CD8-positive, alpha-beta memory T cell (primary cell): ENCODE measurements at regions not wholly inside any gene's neighbourhood (a gene's known extent, or its start where the extent isn't known, plus 50 kb on each side); places are given as distances from the start of the nearest gene placed in this dataset.

Experiments
- CTCF ChIA-PET: fragments of 350-600 bp; sonication (Branson Sonifier 250); formaldehyde crosslinking; loops from one replicate; lab custom pipeline; 2021; ENCODE audit warnings: antibody characterized with exemption; lab: Charles Lee
- POLR2A ChIA-PET: fragments of 350-600 bp; sonication (Branson Sonifier 250); formaldehyde crosslinking; loops from one replicate; lab custom pipeline; 2021; ENCODE audit warnings: antibody characterized with exemption; lab: Charles Lee
- DNase-seq, 5 donors: peaks; one replicate each; pipeline versions ENCODE4 v3.0.0 to v3.0.0-alpha.2; 2020 to 2022; ENCODE audit warnings: mixed read lengths in 1 of 5
- H3K27ac ChIP-seq: one replicate; pipeline ENCODE4 v1.7.0; 2013; ENCODE audit warnings: low read depth, mild to moderate bottlenecking, low read length, moderate library complexity
- H3K27me3 ChIP-seq: 2 replicates; pipeline ENCODE4 v1.7.0; 2013; ENCODE audit warnings: low read length, mild to moderate bottlenecking; ENCODE audit not compliant: insufficient read depth, poor library complexity, severe bottlenecking
- H3K36me3 ChIP-seq: 2 replicates; pipeline ENCODE4 v1.7.0; 2013; ENCODE audit warnings: mild to moderate bottlenecking, low read length, moderate library complexity; ENCODE audit not compliant: insufficient read depth
- H3K4me1 ChIP-seq: 2 replicates; pipeline ENCODE4 v1.7.0; 2013; ENCODE audit warnings: mild to moderate bottlenecking, low read length, moderate library complexity; ENCODE audit not compliant: insufficient read depth
- H3K4me3 ChIP-seq: 2 replicates; pipeline ENCODE4 v1.7.0; 2013; ENCODE audit warnings: mild to moderate bottlenecking, low read length
- H3K9me3 ChIP-seq: 2 replicates; pipeline ENCODE4 v1.7.0; 2013; ENCODE audit warnings: mild to moderate bottlenecking, low read length
- H3K27ac Mint-ChIP-seq, 8 donors: one replicate each; pipeline ENCODE4 v1.8.0; 2020 to 2021; ENCODE audit warnings: mixed read lengths in 8 of 8, mild to moderate bottlenecking in 6 of 8, inconsistent platforms in 3 of 8, moderate library complexity in 3 of 8
- H3K27me3 Mint-ChIP-seq, 2 donors: one replicate each; pipeline ENCODE4 v1.8.0; 2020 to 2021; ENCODE audit warnings: mixed read lengths in 2 of 2, mild to moderate bottlenecking in 1 of 2, moderate library complexity in 1 of 2
- H3K36me3 Mint-ChIP-seq, 3 donors: one replicate each; pipeline ENCODE4 v1.8.0; 2020 to 2021; ENCODE audit warnings: mixed read lengths in 3 of 3, inconsistent platforms in 1 of 3, mild to moderate bottlenecking in 1 of 3
- H3K4me1 Mint-ChIP-seq, 3 donors: one replicate each; pipeline ENCODE4 v1.8.0; 2020 to 2021; ENCODE audit warnings: mixed read lengths in 3 of 3, inconsistent platforms in 1 of 3, mild to moderate bottlenecking in 1 of 3
- H3K4me3 Mint-ChIP-seq, 7 donors: one replicate each; pipeline ENCODE4 v1.8.0; 2020 to 2021; ENCODE audit warnings: mixed read lengths in 7 of 7, mild to moderate bottlenecking in 6 of 7, moderate library complexity in 4 of 7, inconsistent platforms in 2 of 7
- H3K9me3 Mint-ChIP-seq, 5 donors: one replicate each; pipeline ENCODE4 v1.8.0; 2020 to 2022; ENCODE audit warnings: mixed read lengths in 5 of 5, mild to moderate bottlenecking in 3 of 5, moderate library complexity in 2 of 5, inconsistent platforms in 1 of 5

DNA sequence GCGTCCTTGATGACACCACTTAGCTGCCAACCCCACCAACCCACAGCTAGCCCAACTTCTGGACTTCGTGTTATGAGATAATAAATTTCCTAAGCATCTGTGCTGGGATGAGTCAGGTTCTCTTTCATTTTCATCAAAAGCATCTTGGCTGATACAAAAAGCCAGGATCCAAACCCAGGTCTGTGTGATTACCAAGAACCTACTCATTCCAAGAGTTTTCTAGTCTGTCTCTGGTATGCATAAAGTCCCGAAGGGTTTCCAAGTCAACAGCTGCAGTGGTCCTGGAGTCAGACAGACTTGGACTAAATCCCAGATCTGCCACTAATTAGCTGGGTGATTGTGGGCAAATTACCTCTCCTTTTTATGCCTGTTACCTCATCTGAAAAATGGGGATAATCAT, 55.5 kb upstream of the SERP2 start:
- H3K4me1 Mint-ChIP-seq, result no peaks in the 10 kb centered on the region
- H3K27ac ChIP-seq, result no peak overlapping the region
- no peak overlapping the region for H3K4me3 ChIP-seq
- no peaks in the 10 kb centered on the region for H3K36me3 ChIP-seq
- H3K4me3 Mint-ChIP-seq, result no peak overlapping the region
- H3K9me3 Mint-ChIP-seq, result peaks cover 0 to 3% (median 0%) of the 10 kb centered on the region in 5 donors
- CTCF ChIA-PET, result interaction anchor here (1.7 kb wide), 1 partner anchor 23 kb away, joined by 3 read pairs; no protein-coding TSS in a partner anchor
- H3K36me3 Mint-ChIP-seq, result no peaks in the 10 kb centered on the region
- peaks cover 0 to 22% of the 10 kb centered on the region in 2 donors for H3K27me3 Mint-ChIP-seq
- DNase-seq, result no peak
- H3K27ac Mint-ChIP-seq, result no peak overlapping the region
- H3K27me3 ChIP-seq, result no peaks in the 10 kb centered on the region
- POLR2A ChIA-PET, result no interaction called here
- no peaks in the 10 kb centered on the region for H3K9me3 ChIP-seq
- H3K4me1 ChIP-seq, result no peaks in the 10 kb centered on the region

- Histone ChIP-seq H3K9me3 (no peaks in the 10 kb centered on the region), H3K27me3 (no peaks in the 10 kb centered on the region), H3K36me3 (no peaks in the 10 kb centered on the region), H3K4me3 (no peak overlapping the region), H3K27ac (no peak overlapping the region), H3K4me1 (no peaks in the 10 kb centered on the region)
- POLR2A ChIA-PET, result no interaction called here
- Mint-ChIP-seq H3K4me3 (no peak overlapping the region), H3K4me1 (no peaks in the 10 kb centered on the region), H3K27ac (no peak overlapping the region), H3K36me3 (no peaks in the 10 kb centered on the region), H3K9me3 (peaks cover 0 to 3% (median 0%) of the 10 kb centered on the region in 5 donors), H3K27me3 (peaks cover 2 to 12% of the 10 kb centered on the region in 2 donors)
- CTCF ChIA-PET, result no interaction called here
- DNase-seq, result no peak
These were observed 53.0 kb upstream of the SERP2 start for GRCh38 chr13:44320611-44321010.

DNA sequence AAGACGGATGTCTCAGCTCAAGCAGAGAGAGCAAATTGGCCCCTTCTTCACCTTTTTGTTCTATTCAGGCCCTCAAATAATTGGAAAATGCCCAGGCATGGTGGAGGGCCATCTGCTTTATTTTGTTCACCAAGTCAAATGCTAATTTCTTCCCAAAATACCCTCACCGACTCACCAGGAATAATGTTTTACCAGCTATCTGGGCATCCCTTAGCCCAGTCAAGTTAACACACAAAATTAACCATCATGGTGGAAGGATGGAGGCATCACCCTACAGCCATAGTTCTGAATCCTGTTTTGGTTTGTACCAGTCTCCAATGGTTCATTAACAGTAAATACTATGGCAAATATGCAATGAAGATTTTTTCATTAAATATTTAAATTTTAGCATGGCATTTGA, 51.7 kb upstream of the SERP2 start:
- Mint-ChIP-seq H3K27ac (no peak overlapping the region), H3K36me3 (no peaks in the 10 kb centered on the region), H3K4me3 (no peak overlapping the region), H3K27me3 (peaks cover 3 to 13% of the 10 kb centered on the region in 2 donors), H3K9me3 (peaks cover 0 to 3% (median 0%) of the 10 kb centered on the region in 5 donors), H3K4me1 (no peaks in the 10 kb centered on the region)
- H3K27ac ChIP-seq, result no peak overlapping the region
- no peaks in the 10 kb centered on the region for H3K4me1 ChIP-seq
- no peaks in the 10 kb centered on the region for H3K36me3 ChIP-seq
- DNase-seq, result no peak
- ChIA-PET CTCF (no interaction called here), POLR2A (no interaction called here)
- no peaks in the 10 kb centered on the region for H3K27me3 ChIP-seq
- H3K4me3 ChIP-seq, result no peak overlapping the region
- no peaks in the 10 kb centered on the region for H3K9me3 ChIP-seq

DNA sequence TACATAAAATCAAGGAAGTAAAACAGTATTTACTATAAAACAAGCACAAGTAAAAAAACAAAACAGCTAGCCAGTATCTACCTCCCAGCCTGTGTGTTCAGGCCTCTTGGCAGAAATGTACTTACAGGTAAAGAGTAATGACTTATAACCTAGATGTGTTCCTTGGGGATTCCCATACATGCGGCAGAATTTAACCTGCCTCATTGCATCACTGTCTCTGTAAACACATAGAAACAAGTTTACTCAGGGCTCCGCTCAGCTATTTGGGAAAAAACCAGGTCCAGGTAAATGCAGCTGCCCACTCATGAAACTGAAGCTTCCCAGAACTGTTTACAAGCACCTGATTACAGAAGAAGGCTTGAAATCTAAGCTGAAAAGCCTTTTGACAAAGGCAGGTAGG, 50.7 kb upstream of the SERP2 start:
- Histone ChIP-seq H3K4me3 (no peak overlapping the region), H3K36me3 (no peaks in the 10 kb centered on the region), H3K9me3 (no peaks in the 10 kb centered on the region), H3K4me1 (no peaks in the 10 kb centered on the region), H3K27me3 (no peaks in the 10 kb centered on the region), H3K27ac (no peak overlapping the region)
- H3K9me3 Mint-ChIP-seq, result peaks cover 0 to 7% (median 0%) of the 10 kb centered on the region in 5 donors
- no peaks in the 10 kb centered on the region for H3K4me1 Mint-ChIP-seq
- ChIA-PET POLR2A (no interaction called here), CTCF (interaction anchor here (1.5 kb wide), 1 partner anchor 12 kb away, joined by 4 read pairs; no protein-coding TSS in a partner anchor)
- H3K27ac Mint-ChIP-seq, result no peak overlapping the region
- H3K4me3 Mint-ChIP-seq, result no peak overlapping the region
- H3K27me3 Mint-ChIP-seq, result peaks cover 3 to 11% of the 10 kb centered on the region in 2 donors
- peaks cover 0 to 9% (median 0%) of the 10 kb centered on the region in 3 donors for H3K36me3 Mint-ChIP-seq
- no peak for DNase-seq

DNA sequence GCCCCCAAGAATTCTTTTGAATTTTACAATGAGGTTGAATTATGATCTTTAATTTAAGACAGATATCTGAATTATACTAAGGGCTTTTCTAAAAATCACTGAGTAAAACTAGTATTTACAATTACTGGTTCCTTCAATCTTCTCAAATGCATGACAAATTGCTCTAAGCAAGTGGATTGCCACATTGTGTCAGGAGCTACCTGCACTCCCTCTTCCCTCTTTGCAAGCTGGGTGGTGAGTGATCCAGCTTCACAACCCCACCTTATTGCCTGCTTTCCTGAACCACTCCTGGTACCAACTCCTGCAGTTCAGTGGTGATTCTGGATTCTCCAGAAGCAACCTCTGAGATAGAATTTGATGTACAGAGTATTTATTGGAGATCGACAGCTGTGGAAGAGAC, 49.9 kb upstream of the SERP2 start:
- CTCF ChIA-PET, result interaction anchor here (1.5 kb wide), 1 partner anchor 11 kb away, joined by 4 read pairs; no protein-coding TSS in a partner anchor
- no peak overlapping the region for H3K4me3 Mint-ChIP-seq
- Histone ChIP-seq H3K36me3 (no peaks in the 10 kb centered on the region), H3K4me1 (no peaks in the 10 kb centered on the region), H3K9me3 (no peaks in the 10 kb centered on the region), H3K27me3 (no peaks in the 10 kb centered on the region), H3K27ac (no peak overlapping the region), H3K4me3 (no peak overlapping the region)
- H3K36me3 Mint-ChIP-seq, result peaks cover 0 to 11% (median 0%) of the 10 kb centered on the region in 3 donors
- POLR2A ChIA-PET, result no interaction called here
- no peak for DNase-seq
- H3K4me1 Mint-ChIP-seq, result no peaks in the 10 kb centered on the region
- peaks cover 9 to 17% of the 10 kb centered on the region in 2 donors for H3K27me3 Mint-ChIP-seq
- H3K27ac Mint-ChIP-seq, result no peak overlapping the region
- peaks cover 0 to 8% (median 0%) of the 10 kb centered on the region in 5 donors for H3K9me3 Mint-ChIP-seq
